Trophoblast cell (in vitro differentiated cells and primary cell): ENCODE measurements at regions not wholly inside any gene's neighbourhood (a gene's known extent, or its start where the extent isn't known, plus 50 kb on each side); places are given as distances from the start of the nearest gene placed in this dataset.

Experiments
- DNase-seq, 2 donors: peaks; one replicate each; pipeline ENCODE4 v3.0.0-alpha.2; 2016
- H2AFZ ChIP-seq: 2 replicates; pipeline ENCODE4 v1.6.1; 2013; ENCODE audit warnings: low read length, moderate library complexity, mild to moderate bottlenecking; ENCODE audit not compliant: insufficient read depth, poor library complexity
- H2AK5ac ChIP-seq: 2 replicates; pipeline ENCODE4 v1.6.1; 2013; ENCODE audit warnings: mild to moderate bottlenecking, low read length
- H2BK120ac ChIP-seq: 2 replicates; pipeline ENCODE4 v1.6.1; 2013; ENCODE audit warnings: low read length, mild to moderate bottlenecking, moderate library complexity; ENCODE audit not compliant: insufficient read depth, poor library complexity
- H2BK12ac ChIP-seq: 2 replicates; pipeline ENCODE4 v1.6.1; 2013; ENCODE audit warnings: mild to moderate bottlenecking, low read length, moderate library complexity
- H2BK5ac ChIP-seq: 2 replicates; pipeline ENCODE4 v1.6.1; 2013; ENCODE audit warnings: low read length, low read depth, moderate library complexity, mild to moderate bottlenecking; ENCODE audit not compliant: poor library complexity
- H3K14ac ChIP-seq: 2 replicates; pipeline ENCODE4 v1.6.1; 2013; ENCODE audit warnings: mild to moderate bottlenecking, low read length
- H3K18ac ChIP-seq: 2 replicates; pipeline ENCODE4 v1.6.1; 2013; ENCODE audit warnings: mild to moderate bottlenecking, low read length
- H3K23ac ChIP-seq: 2 replicates; pipeline ENCODE4 v1.6.1; 2013; ENCODE audit warnings: low read length
- H3K27ac ChIP-seq: 2 replicates; pipeline ENCODE4 v1.5.1; 2013; ENCODE audit warnings: low read depth, mild to moderate bottlenecking, inconsistent platforms, low read length, moderate library complexity
- H3K27me3 ChIP-seq: 2 replicates; pipeline ENCODE4 v1.6.1; 2013; ENCODE audit warnings: inconsistent platforms, mild to moderate bottlenecking, low read length, moderate library complexity; ENCODE audit not compliant: insufficient read depth
- H3K36me3 ChIP-seq, 2 experiments: 1 replicate in 1 of 2; 2 replicates in 1 of 2; pipeline ENCODE4 v1.6.1; 2013; ENCODE audit warnings: low read length in 2 of 2, mild to moderate bottlenecking in 2 of 2, moderate library complexity in 1 of 2; ENCODE audit not compliant: insufficient read depth in 2 of 2, control insufficient read depth in 1 of 2
- H3K4ac ChIP-seq: 2 replicates; pipeline ENCODE4 v1.6.1; 2013; ENCODE audit warnings: low read depth, mild to moderate bottlenecking, low read length, moderate library complexity
- H3K4me1 ChIP-seq, 2 experiments: 1 replicate in 1 of 2; 2 replicates in 1 of 2; pipeline ENCODE4 v1.6.1; 2013; ENCODE audit warnings: low read length in 2 of 2, mild to moderate bottlenecking in 2 of 2, moderate library complexity in 1 of 2; ENCODE audit not compliant: insufficient read depth in 2 of 2, control insufficient read depth in 1 of 2
- H3K4me2 ChIP-seq: 2 replicates; pipeline ENCODE4 v1.6.1; 2013; ENCODE audit warnings: inconsistent platforms, mild to moderate bottlenecking, low read length, moderate library complexity
- H3K4me3 ChIP-seq: 2 replicates; pipeline ENCODE4 v1.5.1; 2013; ENCODE audit warnings: mild to moderate bottlenecking, low read depth, low read length, inconsistent platforms
- H3K79me1 ChIP-seq: one replicate; pipeline ENCODE4 v1.6.1; 2013; ENCODE audit warnings: low read length
- H3K79me2 ChIP-seq: 2 replicates; pipeline ENCODE4 v1.6.1; 2013; ENCODE audit warnings: low read length, mild to moderate bottlenecking; ENCODE audit not compliant: control insufficient read depth, insufficient read depth, poor library complexity
- H3K9ac ChIP-seq: 2 replicates; pipeline ENCODE4 v1.6.1; 2013; ENCODE audit warnings: mild to moderate bottlenecking, low read length
- H3K9me3 ChIP-seq: 2 replicates; pipeline ENCODE4 v1.6.1; 2013; ENCODE audit warnings: low read depth, mild to moderate bottlenecking, control low read depth, inconsistent platforms, low read length; ENCODE audit not compliant: insufficient read depth
- H4K12ac ChIP-seq: 2 replicates; pipeline ENCODE4 v1.6.1; 2013; ENCODE audit warnings: low read depth, mild to moderate bottlenecking, low read length, moderate library complexity
- H4K8ac ChIP-seq: 2 replicates; pipeline ENCODE4 v1.6.1; 2013; ENCODE audit warnings: low read depth, mild to moderate bottlenecking, low read length, moderate library complexity
- H4K91ac ChIP-seq: one replicate; pipeline ENCODE4 v1.6.1; 2013; ENCODE audit warnings: low read depth, mild to moderate bottlenecking, low read length, moderate library complexity
- WGBS: extraction: QIAGEN DNeasy Blood & Tissue Kit; methylation state at CpG from one replicate; pipeline ENCODE4 v1.1.7; 2013; ENCODE audit warnings: missing lambda C conversion rate; ENCODE audit not compliant: insufficient read length, insufficient coverage; ENCODE audit errors: extremely low coverage; 5-methylcytosine and 5-hydroxymethylcytosine counted together

DNA sequence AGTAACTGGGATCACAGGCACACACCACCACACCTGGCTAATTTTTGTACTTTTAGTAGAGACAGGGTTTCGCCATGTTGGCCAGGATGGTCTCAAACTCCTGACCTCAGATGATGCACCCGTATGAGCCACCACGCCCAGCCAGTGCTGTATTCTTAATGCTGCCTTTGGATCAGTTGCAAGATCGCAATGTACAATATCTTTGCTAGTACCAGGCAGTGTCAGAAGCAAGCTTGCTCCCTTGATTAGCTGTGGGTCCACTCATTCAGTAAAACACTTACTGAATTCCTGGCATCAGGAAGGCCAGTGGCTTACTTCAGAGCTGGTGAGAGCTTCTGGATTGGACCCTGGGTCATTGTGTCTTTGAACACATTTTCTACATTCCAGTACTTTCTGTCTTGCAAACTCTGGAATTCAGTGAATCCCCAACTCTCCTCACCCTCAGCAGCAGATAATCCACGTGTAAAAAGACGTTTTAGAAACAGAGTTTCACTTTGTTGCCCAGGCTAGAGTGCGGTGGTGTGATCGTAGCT is 1183.7 kb downstream of the AACS start:
- Histone ChIP-seq H3K18ac (no peak overlapping the region), H2AK5ac (no peak overlapping the region), H3K27ac (no peak overlapping the region), H3K9ac (no peak overlapping the region), H3K79me1 (no peaks in the 10 kb centered on the region), H2AFZ (no peak overlapping the region), H4K12ac (no peak overlapping the region), H3K79me2 (no peaks in the 10 kb centered on the region), H3K23ac (no peak overlapping the region), H3K4me3 (no peak overlapping the region), H2BK120ac (no peak overlapping the region), H2BK5ac (no peak overlapping the region), H3K4me2 (no peak overlapping the region), H3K9me3 (no peaks in the 10 kb centered on the region), H2BK12ac (no peak overlapping the region), H3K4me1 (peaks cover 0 to 2% of the 10 kb centered on the region in 2 experiments), H4K91ac (no peak overlapping the region), H3K4ac (no peak overlapping the region), H4K8ac (no peak overlapping the region), H3K14ac (no peak overlapping the region), H3K27me3 (no peaks in the 10 kb centered on the region), H3K36me3 (no peaks in the 10 kb centered on the region)
- peak; percentile 62 to 86 for DNase-seq
- WGBS: no CpG with 5 or more reads among the region's 8 CpGs

DNA sequence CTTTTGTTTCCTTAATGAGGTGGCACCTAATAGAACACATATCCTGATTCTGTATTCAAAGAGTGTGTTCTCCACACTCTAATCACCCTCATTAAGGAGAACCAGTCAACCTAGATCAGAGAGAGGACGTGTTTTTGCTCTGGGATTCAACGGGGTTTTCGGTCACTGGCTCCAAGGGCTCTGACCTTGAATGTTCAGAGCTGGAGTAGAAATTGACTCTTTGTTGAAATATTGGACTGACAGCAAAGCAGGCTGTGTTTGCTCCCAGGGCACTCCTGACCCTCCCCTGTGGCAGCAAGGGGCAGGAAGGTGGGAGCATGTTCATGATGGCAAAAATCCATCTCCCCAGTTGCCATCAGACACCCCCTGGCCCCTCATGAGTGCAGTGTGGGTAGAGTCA is 1193.0 kb downstream of the AACS start:
- H3K14ac ChIP-seq: no peak overlapping the region
- H3K27me3 ChIP-seq: no peaks in the 10 kb centered on the region
- no peak overlapping the region for H3K4me3 ChIP-seq
- no peak overlapping the region for H2AFZ ChIP-seq
- H3K23ac ChIP-seq: no peak overlapping the region
- no peaks in the 10 kb centered on the region for H3K4me1 ChIP-seq
- no peaks in the 10 kb centered on the region for H3K79me1 ChIP-seq
- H3K27ac ChIP-seq: no peak overlapping the region
- H2BK5ac ChIP-seq: no peak overlapping the region
- no peak overlapping the region for H3K18ac ChIP-seq
- H2BK120ac ChIP-seq: no peak overlapping the region
- H3K9me3 ChIP-seq: peaks cover 2% of the 10 kb centered on the region
- H3K9ac ChIP-seq: no peak overlapping the region
- no peak overlapping the region for H3K4me2 ChIP-seq
- H4K8ac ChIP-seq: no peak overlapping the region
- H4K91ac ChIP-seq: no peak overlapping the region
- H4K12ac ChIP-seq: no peak overlapping the region
- H3K4ac ChIP-seq: no peak overlapping the region
- no peak for DNase-seq
- no peaks in the 10 kb centered on the region for H3K36me3 ChIP-seq
- no peak overlapping the region for H2BK12ac ChIP-seq
- no peak overlapping the region for H2AK5ac ChIP-seq
- no CpG with 5 or more reads among the region's 3 CpGs for WGBS
- H3K79me2 ChIP-seq: no peaks in the 10 kb centered on the region

DNA sequence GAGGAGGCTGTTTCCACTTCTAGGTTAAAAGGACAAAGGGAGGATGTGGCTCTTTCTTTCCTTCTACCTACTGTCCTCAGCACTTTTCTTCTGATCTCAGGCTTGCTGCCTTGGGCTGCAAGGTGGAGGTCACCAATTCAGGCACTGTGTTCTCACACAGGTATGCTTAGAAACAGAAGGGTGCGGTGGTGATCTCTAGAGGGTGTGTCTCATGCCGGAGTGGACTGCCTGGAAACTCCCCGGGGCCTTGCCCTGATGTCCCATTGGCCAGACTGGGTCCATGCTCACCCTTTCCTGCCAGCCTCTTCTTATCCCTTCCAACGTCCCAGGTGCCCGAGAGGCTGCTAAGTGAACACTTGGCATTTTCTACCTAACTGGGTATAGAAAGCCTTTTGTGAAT is 1197.6 kb downstream of the AACS start:
- H4K8ac ChIP-seq: no peak overlapping the region
- H3K27ac ChIP-seq: no peak overlapping the region
- WGBS: no CpG with 5 or more reads among the region's 5 CpGs

DNA sequence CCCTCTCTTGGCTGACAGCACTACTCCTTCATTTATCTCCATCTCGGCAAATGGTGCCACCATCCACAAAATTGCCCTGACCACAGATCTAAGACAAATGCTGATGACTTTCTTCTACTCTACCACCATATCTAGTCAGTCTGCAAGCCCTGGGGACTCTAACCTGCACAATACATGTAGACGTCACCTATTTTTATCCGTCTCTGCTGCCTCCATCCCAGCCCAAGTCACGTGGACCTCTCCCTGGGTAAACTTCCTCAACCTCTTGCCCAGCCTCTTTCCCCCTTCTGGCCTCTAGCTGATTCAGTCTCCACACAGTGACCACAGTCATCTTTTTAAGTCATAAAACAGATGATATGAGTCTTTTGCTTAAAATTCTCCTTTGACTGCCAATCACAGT is 1203.0 kb downstream of the AACS start:
- Histone ChIP-seq H3K4me3 (no peak overlapping the region), H3K23ac (no peak overlapping the region), H3K9me3 (no peaks in the 10 kb centered on the region), H4K8ac (no peak overlapping the region), H3K27me3 (no peaks in the 10 kb centered on the region), H3K18ac (no peak overlapping the region), H3K4me1 (no peaks in the 10 kb centered on the region), H4K91ac (no peak overlapping the region), H3K4me2 (no peak overlapping the region), H4K12ac (no peak overlapping the region), H3K36me3 (no peaks in the 10 kb centered on the region), H3K4ac (no peak overlapping the region), H3K14ac (no peak overlapping the region), H3K9ac (no peak overlapping the region), H3K79me1 (no peaks in the 10 kb centered on the region), H2BK5ac (no peak overlapping the region), H2BK12ac (no peak overlapping the region), H2BK120ac (no peak overlapping the region), H3K27ac (no peak overlapping the region), H2AK5ac (no peak overlapping the region), H2AFZ (no peak overlapping the region), H3K79me2 (no peaks in the 10 kb centered on the region)
- WGBS: no CpG with 5 or more reads among the region's 4 CpGs
- no peak for DNase-seq

More for the DNA sequence above, 1197.6 kb downstream of the AACS start:
- no peaks in the 10 kb centered on the region for H3K27me3 ChIP-seq
- H2AK5ac ChIP-seq: no peak overlapping the region
- DNase-seq: no peak
- H3K79me2 ChIP-seq: no peaks in the 10 kb centered on the region
- no peak overlapping the region for H4K12ac ChIP-seq
- H3K23ac ChIP-seq: no peak overlapping the region
- no peak overlapping the region for H2BK12ac ChIP-seq
- no peak overlapping the region for H3K4ac ChIP-seq
- no peak overlapping the region for H3K4me2 ChIP-seq
- no peak overlapping the region for H2BK120ac ChIP-seq
- H3K36me3 ChIP-seq: no peaks in the 10 kb centered on the region
- H2BK5ac ChIP-seq: no peak overlapping the region
- peaks cover 1% of the 10 kb centered on the region for H3K9me3 ChIP-seq
- no peak overlapping the region for H4K91ac ChIP-seq
- H3K4me3 ChIP-seq: no peak overlapping the region
- no peak overlapping the region for H3K9ac ChIP-seq
- no peaks in the 10 kb centered on the region for H3K79me1 ChIP-seq
- no peaks in the 10 kb centered on the region for H3K4me1 ChIP-seq
- H3K14ac ChIP-seq: no peak overlapping the region
- H3K18ac ChIP-seq: no peak overlapping the region
- no peak overlapping the region for H2AFZ ChIP-seq
